ENCODE measurements at regions not wholly inside any gene's neighbourhood (a gene's known extent, or its start where the extent isn't known, plus 50 kb on each side); places are given as distances from the start of the nearest gene placed in this dataset.

GRCh38 chr12:126554625-126555024 is 1489.4 kb downstream of the AACS start:
- no peak for TF ChIP-seq CTCF (conservative IDR thresholded peaks at IDR 0.05)
- no peak for TF ChIP-seq EZH2 (IDR thresholded peaks at IDR 0.05; ENCODE audit: low read depth)
